ENCODE measurements at regions not wholly inside any gene's neighbourhood (a gene's known extent, or its start where the extent isn't known, plus 50 kb on each side); places are given as distances from the start of the nearest gene placed in this dataset.

DNA sequence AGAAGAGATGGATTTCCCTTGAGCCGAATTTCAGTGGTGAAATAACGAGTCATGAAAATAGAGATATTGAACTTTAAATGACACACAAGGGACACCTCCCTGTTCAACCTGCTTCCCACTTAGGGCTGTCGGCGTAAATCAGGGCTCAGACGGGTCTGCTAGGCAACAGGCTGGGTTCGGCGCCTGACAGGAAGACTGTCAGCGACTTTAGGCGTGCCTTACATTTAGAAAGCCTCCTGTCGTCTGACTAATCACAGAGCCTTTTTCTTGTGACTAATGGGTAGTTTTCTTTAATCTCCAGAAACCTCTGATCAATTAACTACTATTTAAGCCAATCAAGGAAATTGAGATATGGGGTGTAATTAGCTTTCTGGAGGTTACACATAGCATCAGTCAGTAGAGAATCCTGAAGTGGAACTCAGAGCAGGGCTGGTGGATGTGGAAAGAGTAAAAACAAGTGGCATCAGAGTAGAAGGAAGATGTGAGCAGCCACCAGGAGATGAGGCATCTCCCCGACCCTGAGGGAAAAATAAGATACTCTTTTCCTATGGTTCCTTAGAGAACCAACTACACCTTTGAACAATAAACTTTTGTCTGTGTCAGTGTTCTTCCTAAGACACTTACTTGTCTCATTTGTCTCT is 86.2 kb upstream of the HS3ST1 start (continued):
- no peak for TF ChIP-seq ATF2 (CRISPR knock-in tag; IDR thresholded peaks at IDR 0.05)
- TF ChIP-seq, protein P1, sequence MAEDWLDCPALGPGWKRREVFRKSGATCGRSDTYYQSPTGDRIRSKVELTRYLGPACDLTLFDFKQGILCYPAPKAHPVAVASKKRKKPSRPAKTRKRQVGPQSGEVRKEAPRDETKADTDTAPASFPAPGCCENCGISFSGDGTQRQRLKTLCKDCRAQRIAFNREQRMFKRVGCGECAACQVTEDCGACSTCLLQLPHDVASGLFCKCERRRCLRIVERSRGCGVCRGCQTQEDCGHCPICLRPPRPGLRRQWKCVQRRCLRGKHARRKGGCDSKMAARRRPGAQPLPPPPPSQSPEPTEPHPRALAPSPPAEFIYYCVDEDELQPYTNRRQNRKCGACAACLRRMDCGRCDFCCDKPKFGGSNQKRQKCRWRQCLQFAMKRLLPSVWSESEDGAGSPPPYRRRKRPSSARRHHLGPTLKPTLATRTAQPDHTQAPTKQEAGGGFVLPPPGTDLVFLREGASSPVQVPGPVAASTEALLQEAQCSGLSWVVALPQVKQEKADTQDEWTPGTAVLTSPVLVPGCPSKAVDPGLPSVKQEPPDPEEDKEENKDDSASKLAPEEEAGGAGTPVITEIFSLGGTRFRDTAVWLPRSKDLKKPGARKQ (CRISPR knock-in tag; IDR thresholded peaks at IDR 0.05): no peak
- no peak for TF ChIP-seq ATF6 (CRISPR knock-in tag; IDR thresholded peaks at IDR 0.05)

DNA sequence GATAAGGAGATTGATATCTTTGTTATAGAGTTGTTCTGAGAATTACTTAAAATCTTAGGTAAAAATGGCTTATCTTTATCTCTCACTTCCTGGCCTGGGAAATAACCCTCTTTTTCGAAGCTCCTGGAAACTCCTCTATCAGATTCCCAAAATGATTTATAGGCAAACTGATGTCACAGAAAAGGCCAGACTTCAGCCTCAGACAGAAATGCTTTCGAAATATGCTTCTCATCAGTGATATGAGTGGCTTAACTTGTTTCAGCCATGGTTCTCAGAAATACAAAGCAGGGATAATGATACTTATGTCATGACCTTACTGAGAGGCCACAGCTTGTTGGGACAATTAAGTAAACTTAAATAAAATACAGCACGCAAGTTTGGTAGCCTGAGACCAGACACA is 85.3 kb upstream of the HS3ST1 start:
- no peak overlapping the region for H3K27ac ChIP-seq (ENCODE audit: extremely low read depth, low read depth, low read length)
- H3K4me2 ChIP-seq (ENCODE audit: insufficient read depth, low read length): no peak overlapping the region
- ChIA-PET CTCF (ENCODE audit: low intra/inter-chr PET ratio) (no interaction called here), POLR2A (no interaction called here)
- in situ Hi-C loops (cut with MboI): no loop called here
- no peaks in the 10 kb centered on the region for H3K36me3 ChIP-seq (ENCODE audit: control insufficient read depth, insufficient read depth, low read length)
- BruUV-seq (replicated peaks): no TSS peak
- H3K9me1 ChIP-seq (ENCODE audit: control insufficient read depth, insufficient read depth, low read length): no peaks in the 10 kb centered on the region
- intact Hi-C loops (cut with micrococcal nuclease): no loop called here
- no peaks in the 10 kb centered on the region for H3K9me3 ChIP-seq (replicated peaks; ENCODE audit: control insufficient read depth, insufficient read depth, low read depth, low read length)
- no peak overlapping the region for H2AFZ ChIP-seq (ENCODE audit: low read depth, low read length)
- H3K4me1 ChIP-seq (replicated peaks in 1 of 2; ENCODE audit: control insufficient read depth in 2 of 2, insufficient read depth in 2 of 2, low read length in 2 of 2): no peaks in the 10 kb centered on the region
- FAIRE-seq (no peak), DNase-seq (ENCODE audit: extremely low read depth in 1 of 4, low spot score in 3 of 4) (no peak), ATAC-seq (no peak)
- H3K27me3 ChIP-seq (ENCODE audit: control insufficient read depth in 2 of 2, insufficient read depth in 2 of 2, low read length in 2 of 2): no peaks in the 10 kb centered on the region
- no peaks in the 10 kb centered on the region for H3K79me2 ChIP-seq (ENCODE audit: control insufficient read depth, insufficient read depth, low read length)
- H3K4me3 ChIP-seq: no peak overlapping the region
- no peak overlapping the region for H3K9ac ChIP-seq (ENCODE audit: insufficient read depth in 1 of 2, low read depth in 2 of 2, low read length in 2 of 2)
- H4K20me1 ChIP-seq (replicated peaks; ENCODE audit: control insufficient read depth, insufficient read depth, low read length): no peaks in the 10 kb centered on the region
- WGBS (ENCODE audit: insufficient coverage, low coverage, missing lambda C conversion rate): 0% methylated on average over 3 of the region's 3 CpGs
- TF ChIP-seq TOE1 (IDR thresholded peaks at IDR 0.05; ENCODE audit: borderline replicate concordance) (no peak), TOE1 (CRISPR knock-in tag; IDR thresholded peaks at IDR 0.05; ENCODE audit: borderline replicate concordance, low read depth) (no peak), SIX5 (IDR thresholded peaks at IDR 0.05; ENCODE audit: borderline replicate concordance in 1 of 2, insufficient read depth in 1 of 2, low read depth in 1 of 2, low read length in 2 of 2) (no peak), NELFE (IDR thresholded peaks at IDR 0.05; ENCODE audit: insufficient read depth, insufficient read length) (no peak), HMGN3 (IDR thresholded peaks at IDR 0.05; ENCODE audit: borderline replicate concordance, extremely low read depth, insufficient read length, low read depth, low read length) (no peak), KDM4B (IDR thresholded peaks at IDR 0.05; ENCODE audit: borderline replicate concordance in 2 of 2, low read depth in 1 of 2) (no peak), ZNF12 (CRISPR knock-in tag; IDR thresholded peaks at IDR 0.05) (no peak)
- TF ChIP-seq, protein P2, sequence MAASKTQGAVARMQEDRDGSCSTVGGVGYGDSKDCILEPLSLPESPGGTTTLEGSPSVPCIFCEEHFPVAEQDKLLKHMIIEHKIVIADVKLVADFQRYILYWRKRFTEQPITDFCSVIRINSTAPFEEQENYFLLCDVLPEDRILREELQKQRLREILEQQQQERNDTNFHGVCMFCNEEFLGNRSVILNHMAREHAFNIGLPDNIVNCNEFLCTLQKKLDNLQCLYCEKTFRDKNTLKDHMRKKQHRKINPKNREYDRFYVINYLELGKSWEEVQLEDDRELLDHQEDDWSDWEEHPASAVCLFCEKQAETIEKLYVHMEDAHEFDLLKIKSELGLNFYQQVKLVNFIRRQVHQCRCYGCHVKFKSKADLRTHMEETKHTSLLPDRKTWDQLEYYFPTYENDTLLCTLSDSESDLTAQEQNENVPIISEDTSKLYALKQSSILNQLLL (CRISPR knock-in tag; IDR thresholded peaks at IDR 0.05; ENCODE audit: borderline replicate concordance): no peak

Data from K562 (cell line).